K562 (cell line): ENCODE measurements at regions not wholly inside any gene's neighbourhood (a gene's known extent, or its start where the extent isn't known, plus 50 kb on each side); places are given as distances from the start of the nearest gene placed in this dataset.
A peak's percentile ranks its signal among the peaks of the same experiment; 100 is the strongest.

Experiments used
- ATAC-seq: fragments of 200-7000 bp; cut with Tn5 transposase; 3 replicates; pipeline ENCODE4 v1.9.1; 2020; ENCODE audit warnings: moderate library complexity
- BruUV-seq: library from RNA; stranded (reverse); fragments of 400-500 nt; replicated peaks from 2 replicates; lab custom pipeline; 2021; lab: Mats Ljungman, UMichigan
- CTCF ChIA-PET: fragments of 300-600 bp; formaldehyde crosslinking; extraction: SDS; loops from one replicate; lab custom pipeline; 2021; ENCODE audit warnings: low intra/inter-chr PET ratio; lab: Yijun Ruan, JAX
- POLR2A ChIA-PET: fragments of 300-600, 350-650 bp; sonication (Branson Sonifier 250); formaldehyde crosslinking; extraction: SDS; loops from one replicate; lab custom pipeline; 2021; ENCODE audit warnings: antibody characterized with exemption, inconsistent platforms; lab: Yijun Ruan, JAX
- DNase-seq, 4 experiments: peaks; one replicate each; pipeline versions ENCODE4 v3.0.0 to v3.0.0-alpha.2; 2011 to 2018; ENCODE audit warnings: low spot score in 3 of 4, mixed read lengths in 3 of 4; ENCODE audit errors: extremely low read depth in 1 of 4
- FAIRE-seq: peaks from 2 replicates; lab custom pipeline; 2011; peaks lifted over from hg19 to GRCh38; lab: Jason Lieb, UNC
- H2AFZ ChIP-seq: 2 replicates; pipeline ENCODE4 v1.6.0; 2011; ENCODE audit warnings: low read depth, low read length, control low read depth, inconsistent platforms
- H3K27ac ChIP-seq: fragments of 200-600 bp; 3 replicates; pipeline ENCODE4 v1.8.0; 2011; ENCODE audit warnings: low read depth, mild to moderate bottlenecking, control low read depth, inconsistent platforms, low read length, moderate library complexity, mixed read lengths; ENCODE audit errors: extremely low read depth
- H3K27me3 ChIP-seq, 2 experiments: fragments of 300-600 bp in 1 of 2; 2 replicates in 1 of 2; 3 replicates in 1 of 2; pipeline versions ENCODE4 v1.6.0 to v1.8.0; 2011; ENCODE audit warnings: inconsistent platforms in 2 of 2, low read length in 2 of 2, mild to moderate bottlenecking in 1 of 2, mixed read lengths in 1 of 2, moderate library complexity in 1 of 2; ENCODE audit not compliant: control insufficient read depth in 2 of 2, insufficient read depth in 2 of 2
- H3K36me3 ChIP-seq: fragments of 300-600 bp; 3 replicates; pipeline ENCODE4 v1.8.0; 2011; ENCODE audit warnings: mild to moderate bottlenecking, low read length, inconsistent platforms; ENCODE audit not compliant: control insufficient read depth, insufficient read depth
- H3K4me1 ChIP-seq, 2 experiments: fragments of 200-600 bp in 1 of 2; replicated peaks in 1 of 2; 2 replicates in 1 of 2; 3 replicates in 1 of 2; pipeline versions ENCODE4 v1.5.1 to v1.8.0; 2011; ENCODE audit warnings: inconsistent platforms in 2 of 2, low read length in 2 of 2, mild to moderate bottlenecking in 1 of 2, mixed read lengths in 1 of 2, moderate library complexity in 1 of 2; ENCODE audit not compliant: control insufficient read depth in 2 of 2, insufficient read depth in 2 of 2
- H3K4me2 ChIP-seq: 2 replicates; pipeline ENCODE4 v1.6.1; 2011; ENCODE audit warnings: low read length, control low read depth, inconsistent platforms, mixed read lengths; ENCODE audit not compliant: insufficient read depth
- H3K4me3 ChIP-seq: fragments of 200-600 bp; sonication (generic), shearing (Covaris generic); 2 replicates; pipeline ENCODE4 v1.5.1; 2016; ENCODE audit warnings: control low read depth, inconsistent platforms
- H3K79me2 ChIP-seq: fragments of 200-600 bp; 3 replicates; pipeline ENCODE4 v1.8.0; 2011; ENCODE audit warnings: low read length, inconsistent platforms; ENCODE audit not compliant: control insufficient read depth, insufficient read depth
- H3K9ac ChIP-seq, 2 experiments: 2 replicates each; pipeline versions ENCODE4 v1.6.0 to v1.6.1; 2011; ENCODE audit warnings: low read depth in 2 of 2, low read length in 2 of 2, control low read depth in 1 of 2, inconsistent platforms in 1 of 2, mild to moderate bottlenecking in 1 of 2, mixed read lengths in 1 of 2; ENCODE audit not compliant: insufficient read depth in 1 of 2
- H3K9me1 ChIP-seq: one replicate; pipeline ENCODE4 v1.6.0; 2011; ENCODE audit warnings: inconsistent platforms, mild to moderate bottlenecking, low read length, moderate library complexity; ENCODE audit not compliant: control insufficient read depth, insufficient read depth
- H3K9me3 ChIP-seq: replicated peaks from 2 replicates; pipeline ENCODE4 v1.5.1; 2011; ENCODE audit warnings: low read depth, low read length, inconsistent platforms; ENCODE audit not compliant: control insufficient read depth, insufficient read depth
- H4K20me1 ChIP-seq: replicated peaks from 2 replicates; pipeline ENCODE4 v1.6.1; 2011; ENCODE audit warnings: low read length, inconsistent platforms, mixed read lengths; ENCODE audit not compliant: control insufficient read depth, insufficient read depth
- DPF2 ChIP-seq: fragments of 450-650 bp; IDR thresholded peaks from 2 replicates; pipeline ENCODE4 v1.6.1; 2016
- ZNF316 ChIP-seq: fragments of 450-650 bp; IDR thresholded peaks from 2 replicates; pipeline ENCODE4 v1.6.1; 2016
- ZNF431 ChIP-seq: sonication (generic); formaldehyde crosslinking; IDR thresholded peaks from 2 replicates; pipeline ENCODE4 v1.8.0; 2022; ENCODE audit warnings: mild to moderate bottlenecking, missing genetic modification reagents
- WGBS: fragments of 100-300 bp; shearing (Covaris generic); methylation state at CpG from one replicate; pipeline ENCODE4 v1.1.6; 2016; ENCODE audit warnings: low coverage, mixed read lengths; ENCODE audit not compliant: insufficient coverage; ENCODE audit errors: missing lambda C conversion rate; 5-methylcytosine and 5-hydroxymethylcytosine counted together
- in situ Hi-C: fragments of 300-500 bp; cut with MboI; formaldehyde crosslinking; loops from 4 replicates; pipeline ENCODE4 v1.15.0; 2018; ENCODE audit warnings: inconsistent platforms, mixed read lengths
- intact Hi-C: fragments of 100-400 bp; cut with micrococcal nuclease; formaldehyde crosslinking; loops from 2 replicates; pipeline ENCODE4 v1.14.2; 2022
- TF ChIP-seq, protein P1 (sequence below): fragments of 450-650 bp; formaldehyde crosslinking; IDR thresholded peaks from 2 replicates; pipeline ENCODE4 v1.4.0; 2022; ENCODE audit warnings: mild to moderate bottlenecking, moderate library complexity
- TF ChIP-seq, protein P2 (sequence below): sonication (generic); formaldehyde crosslinking; IDR thresholded peaks from 2 replicates; pipeline ENCODE4 v1.8.1; 2023; ENCODE audit warnings: missing genetic modification reagents, mild to moderate bottlenecking, borderline replicate concordance
- TF ChIP-seq, protein P3 (sequence below): fragments of 250-450 bp; sonication (Bioruptor Pico); IDR thresholded peaks from 2 replicates; pipeline ENCODE4 v1.4.0; 2020; ENCODE audit warnings: mild to moderate bottlenecking, moderate library complexity

DNA sequence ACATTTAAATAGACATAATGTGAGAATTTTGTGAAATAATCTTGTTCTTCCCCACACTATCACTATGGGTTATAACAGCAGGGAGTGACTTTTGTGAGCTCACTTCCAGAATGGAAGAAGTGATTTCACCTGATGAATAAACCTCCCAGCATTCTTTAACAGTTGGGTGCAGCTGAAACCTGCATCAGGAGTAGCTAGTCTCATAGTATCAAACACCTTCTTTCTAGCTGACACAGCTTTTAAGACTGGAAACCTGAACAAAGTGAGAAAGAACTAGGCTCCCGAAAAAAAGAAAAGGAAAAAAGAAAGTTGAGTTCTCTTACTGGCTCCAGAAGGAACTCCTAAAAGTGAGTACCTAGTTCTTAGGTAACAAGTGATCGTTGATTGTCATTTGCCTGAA, 61.1 kb upstream of the UNC13C start:
- H3K4me2 ChIP-seq, result no peak overlapping the region
- H3K9me1 ChIP-seq, result no peaks in the 10 kb centered on the region
- FAIRE-seq, result no peak
- ChIA-PET CTCF (no interaction called here), POLR2A (no interaction called here)
- no peaks in the 10 kb centered on the region for H3K9me3 ChIP-seq
- no peaks in the 10 kb centered on the region for H4K20me1 ChIP-seq
- WGBS, result 0% methylated on average over 2 of the region's 2 CpGs
- peak; percentile 31; the same call in 1 of the 2 replicates for TF ChIP-seq ZNF316
- TF ChIP-seq, protein P1, sequence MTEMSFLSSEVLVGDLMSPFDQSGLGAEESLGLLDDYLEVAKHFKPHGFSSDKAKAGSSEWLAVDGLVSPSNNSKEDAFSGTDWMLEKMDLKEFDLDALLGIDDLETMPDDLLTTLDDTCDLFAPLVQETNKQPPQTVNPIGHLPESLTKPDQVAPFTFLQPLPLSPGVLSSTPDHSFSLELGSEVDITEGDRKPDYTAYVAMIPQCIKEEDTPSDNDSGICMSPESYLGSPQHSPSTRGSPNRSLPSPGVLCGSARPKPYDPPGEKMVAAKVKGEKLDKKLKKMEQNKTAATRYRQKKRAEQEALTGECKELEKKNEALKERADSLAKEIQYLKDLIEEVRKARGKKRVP (CRISPR knock-in tag), result no peak
- intact Hi-C loops (no loop called here), in situ Hi-C loops (no loop called here)
- no peak for DNase-seq
- H3K4me1 ChIP-seq, result no peaks in the 10 kb centered on the region
- H3K9ac ChIP-seq, result no peak overlapping the region
- H3K4me3 ChIP-seq, result no peak overlapping the region
- ATAC-seq, result no peak
- H3K79me2 ChIP-seq, result no peaks in the 10 kb centered on the region
- no peaks in the 10 kb centered on the region for H3K27me3 ChIP-seq
- no peaks in the 10 kb centered on the region for H3K36me3 ChIP-seq
- H2AFZ ChIP-seq, result no peak overlapping the region
- no peak overlapping the region for H3K27ac ChIP-seq
- BruUV-seq, result no TSS peak

DNA sequence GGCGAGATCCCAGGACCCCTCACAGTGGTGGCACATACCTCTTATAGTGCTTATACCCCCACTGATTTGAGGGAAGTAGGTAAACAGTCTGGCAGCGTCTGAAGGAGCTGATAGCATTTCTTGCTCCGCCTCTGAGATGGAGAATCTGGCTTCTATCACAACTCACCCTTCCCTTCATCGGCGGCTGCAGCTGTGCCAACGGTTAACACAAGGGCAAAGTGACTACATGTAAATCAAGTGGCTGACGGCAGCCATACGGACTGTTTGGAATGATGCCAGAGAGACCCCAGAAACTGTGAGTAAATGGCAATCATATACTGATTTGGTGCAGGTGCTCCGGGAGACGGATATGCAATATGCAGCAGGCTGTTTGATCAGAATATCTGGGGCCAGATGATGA, 66.8 kb upstream of the UNC13C start:
- no peaks in the 10 kb centered on the region for H3K36me3 ChIP-seq
- H3K27me3 ChIP-seq, result no peaks in the 10 kb centered on the region
- intact Hi-C loops (no loop called here), in situ Hi-C loops (no loop called here)
- no peak for FAIRE-seq
- CTCF ChIA-PET, result no interaction called here
- no peak overlapping the region for H3K9ac ChIP-seq
- POLR2A ChIA-PET, result no interaction called here
- H3K9me1 ChIP-seq, result no peaks in the 10 kb centered on the region
- H3K4me1 ChIP-seq, result no peaks in the 10 kb centered on the region
- DNase-seq, result no peak
- no peak overlapping the region for H3K4me2 ChIP-seq
- no peaks in the 10 kb centered on the region for H4K20me1 ChIP-seq
- ATAC-seq, result no peak
- no peak overlapping the region for H2AFZ ChIP-seq
- 3% methylated on average over 10 of the region's 10 CpGs for WGBS
- no peaks in the 10 kb centered on the region for H3K79me2 ChIP-seq
- no peaks in the 10 kb centered on the region for H3K9me3 ChIP-seq
- H3K4me3 ChIP-seq, result no peak overlapping the region
- H3K27ac ChIP-seq, result no peak overlapping the region
- no TSS peak for BruUV-seq
- TF ChIP-seq DPF2 (no peak), ZNF431 (no peak)
- TF ChIP-seq, protein P2, sequence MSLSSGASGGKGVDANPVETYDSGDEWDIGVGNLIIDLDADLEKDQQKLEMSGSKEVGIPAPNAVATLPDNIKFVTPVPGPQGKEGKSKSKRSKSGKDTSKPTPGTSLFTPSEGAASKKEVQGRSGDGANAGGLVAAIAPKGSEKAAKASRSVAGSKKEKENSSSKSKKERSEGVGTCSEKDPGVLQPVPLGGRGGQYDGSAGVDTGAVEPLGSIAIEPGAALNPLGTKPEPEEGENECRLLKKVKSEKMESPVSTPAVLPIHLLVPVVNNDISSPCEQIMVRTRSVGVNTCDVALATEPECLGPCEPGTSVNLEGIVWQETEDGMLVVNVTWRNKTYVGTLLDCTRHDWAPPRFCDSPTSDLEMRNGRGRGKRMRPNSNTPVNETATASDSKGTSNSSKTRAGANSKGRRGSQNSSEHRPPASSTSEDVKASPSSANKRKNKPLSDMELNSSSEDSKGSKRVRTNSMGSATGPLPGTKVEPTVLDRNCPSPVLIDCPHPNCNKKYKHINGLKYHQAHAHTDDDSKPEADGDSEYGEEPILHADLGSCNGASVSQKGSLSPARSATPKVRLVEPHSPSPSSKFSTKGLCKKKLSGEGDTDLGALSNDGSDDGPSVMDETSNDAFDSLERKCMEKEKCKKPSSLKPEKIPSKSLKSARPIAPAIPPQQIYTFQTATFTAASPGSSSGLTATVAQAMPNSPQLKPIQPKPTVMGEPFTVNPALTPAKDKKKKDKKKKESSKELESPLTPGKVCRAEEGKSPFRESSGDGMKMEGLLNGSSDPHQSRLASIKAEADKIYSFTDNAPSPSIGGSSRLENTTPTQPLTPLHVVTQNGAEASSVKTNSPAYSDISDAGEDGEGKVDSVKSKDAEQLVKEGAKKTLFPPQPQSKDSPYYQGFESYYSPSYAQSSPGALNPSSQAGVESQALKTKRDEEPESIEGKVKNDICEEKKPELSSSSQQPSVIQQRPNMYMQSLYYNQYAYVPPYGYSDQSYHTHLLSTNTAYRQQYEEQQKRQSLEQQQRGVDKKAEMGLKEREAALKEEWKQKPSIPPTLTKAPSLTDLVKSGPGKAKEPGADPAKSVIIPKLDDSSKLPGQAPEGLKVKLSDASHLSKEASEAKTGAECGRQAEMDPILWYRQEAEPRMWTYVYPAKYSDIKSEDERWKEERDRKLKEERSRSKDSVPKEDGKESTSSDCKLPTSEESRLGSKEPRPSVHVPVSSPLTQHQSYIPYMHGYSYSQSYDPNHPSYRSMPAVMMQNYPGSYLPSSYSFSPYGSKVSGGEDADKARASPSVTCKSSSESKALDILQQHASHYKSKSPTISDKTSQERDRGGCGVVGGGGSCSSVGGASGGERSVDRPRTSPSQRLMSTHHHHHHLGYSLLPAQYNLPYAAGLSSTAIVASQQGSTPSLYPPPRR (CRISPR knock-in tag), result no peak
- TF ChIP-seq, protein P3, sequence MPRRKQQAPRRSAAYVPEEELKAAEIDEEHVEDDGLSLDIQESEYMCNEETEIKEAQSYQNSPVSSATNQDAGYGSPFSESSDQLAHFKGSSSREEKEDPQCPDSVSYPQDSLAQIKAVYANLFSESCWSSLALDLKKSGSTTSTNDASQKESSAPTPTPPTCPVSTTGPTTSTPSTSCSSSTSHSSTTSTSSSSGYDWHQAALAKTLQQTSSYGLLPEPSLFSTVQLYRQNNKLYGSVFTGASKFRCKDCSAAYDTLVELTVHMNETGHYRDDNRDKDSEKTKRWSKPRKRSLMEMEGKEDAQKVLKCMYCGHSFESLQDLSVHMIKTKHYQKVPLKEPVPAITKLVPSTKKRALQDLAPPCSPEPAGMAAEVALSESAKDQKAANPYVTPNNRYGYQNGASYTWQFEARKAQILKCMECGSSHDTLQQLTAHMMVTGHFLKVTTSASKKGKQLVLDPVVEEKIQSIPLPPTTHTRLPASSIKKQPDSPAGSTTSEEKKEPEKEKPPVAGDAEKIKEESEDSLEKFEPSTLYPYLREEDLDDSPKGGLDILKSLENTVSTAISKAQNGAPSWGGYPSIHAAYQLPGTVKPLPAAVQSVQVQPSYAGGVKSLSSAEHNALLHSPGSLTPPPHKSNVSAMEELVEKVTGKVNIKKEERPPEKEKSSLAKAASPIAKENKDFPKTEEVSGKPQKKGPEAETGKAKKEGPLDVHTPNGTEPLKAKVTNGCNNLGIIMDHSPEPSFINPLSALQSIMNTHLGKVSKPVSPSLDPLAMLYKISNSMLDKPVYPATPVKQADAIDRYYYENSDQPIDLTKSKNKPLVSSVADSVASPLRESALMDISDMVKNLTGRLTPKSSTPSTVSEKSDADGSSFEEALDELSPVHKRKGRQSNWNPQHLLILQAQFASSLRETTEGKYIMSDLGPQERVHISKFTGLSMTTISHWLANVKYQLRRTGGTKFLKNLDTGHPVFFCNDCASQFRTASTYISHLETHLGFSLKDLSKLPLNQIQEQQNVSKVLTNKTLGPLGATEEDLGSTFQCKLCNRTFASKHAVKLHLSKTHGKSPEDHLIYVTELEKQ (CRISPR knock-in tag), result no peak
